SW 1271 (cell line): ENCODE measurements at regions not wholly inside any gene's neighbourhood (a gene's known extent, or its start where the extent isn't known, plus 50 kb on each side); places are given as distances from the start of the nearest gene placed in this dataset.

Source experiments
- DNase-seq, 2 experiments: peaks; one replicate each; lab custom pipeline; 2025; lab: John Stamatoyannopoulos, UW

- DNase-seq, result no peak
These were observed 623.4 kb downstream of the CDH26 start for GRCh38 chr20:60581606-60582115.

DNA sequence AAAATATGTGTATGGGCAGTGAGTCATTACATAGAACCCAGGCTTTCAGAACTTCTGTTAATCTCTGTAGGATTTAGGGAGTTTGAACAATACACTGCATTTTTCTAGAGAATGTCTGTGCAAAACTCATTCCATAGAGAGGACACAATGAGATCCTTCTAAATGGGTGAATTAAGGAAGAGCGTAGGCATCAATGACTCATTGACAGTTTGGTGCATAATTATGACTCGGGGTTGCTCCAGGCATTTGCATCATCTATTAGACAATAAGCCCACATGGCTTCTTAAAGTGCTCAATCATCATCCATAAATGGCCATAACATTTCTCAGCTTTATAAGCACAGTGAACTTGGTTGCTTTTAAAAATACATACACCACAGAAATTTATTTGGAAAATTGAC is 625.5 kb downstream of the CDH26 start:
- DNase-seq, result no peak

GRCh38 chr20:60584221-60584620 is 626.0 kb downstream of the CDH26 start:
- no peak for DNase-seq

- no peak for DNase-seq
These were observed 627.4 kb downstream of the CDH26 start for GRCh38 chr20:60585651-60586050.

- DNase-seq, result no peak
These were observed 628.2 kb downstream of the CDH26 start for GRCh38 chr20:60586269-60587050.

DNA sequence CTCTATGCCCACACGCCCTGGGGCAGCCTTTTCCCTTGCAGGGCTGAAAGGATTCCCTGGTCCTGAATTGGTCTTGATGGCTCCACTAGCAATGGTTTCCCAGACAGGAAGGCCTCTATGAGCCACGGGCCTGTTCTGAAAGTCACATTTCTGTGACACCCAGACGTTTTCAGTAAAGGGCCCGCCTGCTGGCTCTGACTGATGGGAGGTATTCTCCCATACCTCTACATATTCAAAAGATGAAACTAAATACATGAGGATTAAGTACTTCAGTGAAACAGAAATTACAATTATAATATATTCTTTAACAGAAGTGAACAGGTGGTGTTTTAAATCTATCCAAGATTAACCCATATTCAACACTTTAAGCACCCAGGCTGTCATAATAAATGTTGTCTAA is 629.8 kb downstream of the CDH26 start:
- no peak for DNase-seq

GRCh38 chr20:60589623-60590022 is 631.4 kb downstream of the CDH26 start:
- DNase-seq, result no peak

- no peak for DNase-seq
These were observed 633.1 kb downstream of the CDH26 start for GRCh38 chr20:60591172-60591799.

GRCh38 chr20:60598528-60598927 is 640.3 kb downstream of the CDH26 start:
- DNase-seq, result no peak

- DNase-seq, result no peak
These were observed 641.2 kb downstream of the CDH26 start for GRCh38 chr20:60599381-60599780.

DNA sequence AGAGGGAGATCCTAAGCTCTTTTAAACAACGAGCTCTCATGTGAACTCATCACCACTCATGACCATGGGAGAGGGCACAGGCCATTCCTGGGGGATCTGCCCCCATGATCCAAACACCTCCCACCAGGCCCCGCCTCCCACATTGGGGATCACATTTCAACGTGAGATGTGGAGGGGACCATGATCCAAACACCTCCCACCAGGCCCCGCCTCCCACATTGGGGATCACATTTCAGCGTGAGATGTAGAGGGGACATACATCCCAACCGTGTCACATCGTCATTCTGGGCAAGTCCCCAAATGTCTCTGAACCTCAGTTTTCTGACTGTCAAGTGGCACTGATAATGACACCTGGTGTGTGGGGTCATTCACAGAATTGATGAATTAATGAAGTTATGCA is 641.8 kb downstream of the CDH26 start:
- DNase-seq, result no peak

DNA sequence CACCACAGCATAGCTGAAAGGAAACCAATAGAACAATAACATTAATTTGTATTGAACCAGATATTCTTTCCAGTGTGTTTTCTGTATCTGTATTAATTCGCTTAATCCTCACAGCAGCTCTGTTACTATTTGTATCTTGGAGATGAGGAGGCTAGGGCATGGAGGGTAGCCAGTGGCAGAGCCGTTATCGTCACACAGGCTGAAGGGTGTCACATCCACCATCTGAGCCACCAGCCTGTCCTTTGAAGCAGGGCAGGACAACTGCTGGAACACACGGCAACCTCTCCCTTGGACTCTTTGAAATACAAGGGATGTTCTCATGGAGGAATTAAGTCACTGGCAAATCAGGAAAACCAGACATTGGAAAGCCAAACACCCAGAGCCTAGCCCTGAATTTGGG is 628.0 kb upstream of the CDH4 start:
- DNase-seq, result no peak

DNA sequence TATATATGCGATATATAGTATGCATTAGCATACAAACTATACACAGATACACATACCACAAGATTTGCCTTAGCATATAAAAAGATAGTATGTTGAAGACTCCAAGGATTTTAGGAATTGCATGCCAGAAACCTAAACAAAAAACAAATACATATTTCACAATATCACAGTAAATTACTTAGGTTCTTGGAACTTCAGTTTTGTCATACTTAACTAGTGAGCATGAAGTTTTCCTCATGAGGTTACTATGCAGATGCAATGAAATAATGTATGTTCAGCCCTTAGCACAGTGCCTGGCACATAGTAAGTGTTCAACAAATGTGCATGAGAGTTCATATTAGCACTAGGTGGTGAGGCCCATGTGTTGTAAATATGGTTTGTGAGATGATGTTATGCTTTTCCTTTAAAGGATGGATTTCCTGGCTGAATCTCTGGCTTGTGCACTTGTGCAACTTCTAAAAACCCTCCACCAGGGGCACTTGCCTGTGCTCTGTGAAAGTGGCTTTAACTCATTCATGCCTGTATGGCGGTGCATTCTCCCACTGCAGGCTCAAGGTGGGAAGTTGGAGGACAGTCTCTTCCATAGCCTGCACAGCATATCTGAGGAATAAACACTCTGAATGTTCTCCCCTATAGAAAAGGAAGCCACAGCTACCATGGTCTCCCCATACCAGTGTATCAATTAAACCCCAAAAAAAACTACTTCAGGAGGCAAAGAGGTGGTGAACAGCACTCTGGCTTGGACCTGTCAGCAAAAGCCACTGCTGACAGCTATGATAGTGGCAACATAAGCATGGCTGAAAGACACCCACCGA is 624.1 kb upstream of the CDH4 start:
- DNase-seq, result no peak

GRCh38 chr20:60628749-60629148 is 623.3 kb upstream of the CDH4 start:
- DNase-seq, result no peak

DNA sequence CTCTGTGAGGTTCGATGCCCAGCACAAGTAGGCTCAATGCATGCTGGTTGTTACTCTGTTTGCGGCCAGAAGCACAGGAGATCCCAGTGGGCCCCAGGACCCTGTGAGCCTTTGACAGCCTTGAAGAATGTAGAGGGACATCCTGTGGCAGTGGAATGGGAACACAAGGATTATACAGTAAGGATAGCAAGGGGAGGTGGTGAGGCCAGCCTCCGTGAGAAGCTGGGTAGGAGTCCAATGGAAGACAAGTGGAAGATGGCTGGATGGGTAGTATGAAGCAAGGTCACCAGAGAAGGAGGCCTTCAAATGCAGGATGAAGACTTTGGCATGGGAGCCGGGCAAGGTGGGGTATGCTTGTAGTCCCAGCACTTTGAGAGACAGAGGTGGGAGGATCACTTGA is 622.9 kb upstream of the CDH4 start:
- no peak for DNase-seq

DNA sequence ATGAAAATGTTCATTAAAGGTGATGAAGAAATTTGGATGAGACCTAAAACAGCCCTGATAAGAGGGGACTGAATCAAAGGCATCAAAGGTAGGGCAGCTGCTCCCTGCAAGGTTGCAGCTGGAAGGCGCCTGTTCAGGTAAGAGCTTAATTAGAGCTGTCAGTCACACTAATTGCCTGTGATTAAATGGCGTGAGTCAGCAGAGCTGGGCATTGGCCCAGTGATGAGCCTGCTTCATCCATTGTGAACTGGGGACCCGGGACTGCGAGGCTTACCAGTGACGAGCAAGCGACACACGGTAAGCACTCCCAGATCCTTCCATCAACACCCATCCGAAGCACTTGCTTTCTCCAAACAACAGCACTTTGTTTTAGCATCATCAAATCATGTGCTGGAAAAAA is 621.5 kb upstream of the CDH4 start:
- DNase-seq, result no peak

DNA sequence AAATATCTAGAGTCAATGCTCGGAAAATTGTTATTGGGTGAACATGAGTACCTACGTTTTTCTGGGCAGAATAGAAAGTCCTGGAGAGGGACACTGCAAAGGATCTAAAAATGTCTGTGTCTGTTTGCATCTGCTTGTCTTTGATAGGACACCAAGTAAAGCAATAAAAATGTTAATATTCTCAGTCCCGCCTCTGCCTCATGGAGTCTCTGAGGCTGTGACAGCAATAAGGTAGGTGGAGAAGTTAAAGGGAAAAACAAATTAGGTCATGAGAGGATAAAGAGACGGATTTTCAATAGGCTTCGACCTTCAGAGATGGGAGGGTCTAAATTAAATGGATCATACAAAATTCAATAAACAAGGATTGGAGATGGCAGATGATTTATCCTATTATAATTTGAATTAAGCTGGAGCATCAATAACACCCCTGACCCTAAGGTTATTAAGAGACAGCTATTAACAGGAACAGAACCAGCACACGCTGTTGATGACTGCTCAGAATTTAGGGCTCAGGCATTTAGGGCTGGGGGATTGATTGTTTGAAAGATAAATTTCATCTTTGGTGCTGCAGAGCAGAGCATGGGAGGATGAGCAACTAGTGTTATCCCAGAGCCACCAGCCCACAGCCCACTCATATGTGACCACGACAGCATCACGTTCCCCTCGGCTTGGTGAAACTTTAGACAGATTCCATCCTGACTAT is 620.3 kb upstream of the CDH4 start:
- DNase-seq, result no peak

DNA sequence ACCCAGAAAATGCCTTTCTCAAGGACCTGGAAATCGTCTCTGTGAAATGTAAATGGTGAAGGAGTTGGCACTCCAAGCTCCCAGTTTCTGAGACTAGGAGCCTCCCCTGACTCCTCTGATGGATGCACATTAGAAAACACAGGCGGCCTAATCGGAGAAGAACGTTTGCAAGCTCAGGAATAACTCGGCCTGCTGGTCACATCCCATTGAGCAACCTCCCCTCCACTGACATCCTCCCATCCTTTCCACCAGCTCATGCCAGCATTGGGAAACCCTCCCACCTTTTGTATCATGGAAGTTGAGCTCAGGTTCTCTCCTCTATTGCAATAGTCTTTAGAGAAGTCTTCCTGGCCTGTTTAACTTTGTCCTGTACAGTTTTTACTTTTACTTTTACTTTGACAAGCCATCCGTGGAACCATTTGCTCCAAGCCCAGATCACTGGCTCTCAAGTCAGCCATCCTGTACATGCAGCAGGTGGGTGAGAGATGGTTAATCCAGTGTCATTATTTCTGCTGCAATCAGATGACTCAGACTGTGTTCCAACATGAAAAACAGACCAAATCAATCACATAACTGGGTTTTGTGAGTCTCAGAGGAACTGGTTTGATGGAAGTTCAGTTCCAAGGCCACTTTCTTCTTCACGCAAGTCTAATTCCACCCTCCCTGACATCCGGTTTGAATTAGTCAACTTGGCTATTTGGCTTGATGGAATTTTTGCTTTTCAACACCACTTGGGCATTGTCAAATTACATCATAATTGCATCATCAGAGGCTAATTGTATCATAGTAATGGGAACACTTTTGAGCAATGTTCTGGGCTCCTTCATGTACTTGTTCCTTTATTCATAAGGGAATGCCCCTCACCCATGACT is 619.4 kb upstream of the CDH4 start:
- no peak for DNase-seq

DNA sequence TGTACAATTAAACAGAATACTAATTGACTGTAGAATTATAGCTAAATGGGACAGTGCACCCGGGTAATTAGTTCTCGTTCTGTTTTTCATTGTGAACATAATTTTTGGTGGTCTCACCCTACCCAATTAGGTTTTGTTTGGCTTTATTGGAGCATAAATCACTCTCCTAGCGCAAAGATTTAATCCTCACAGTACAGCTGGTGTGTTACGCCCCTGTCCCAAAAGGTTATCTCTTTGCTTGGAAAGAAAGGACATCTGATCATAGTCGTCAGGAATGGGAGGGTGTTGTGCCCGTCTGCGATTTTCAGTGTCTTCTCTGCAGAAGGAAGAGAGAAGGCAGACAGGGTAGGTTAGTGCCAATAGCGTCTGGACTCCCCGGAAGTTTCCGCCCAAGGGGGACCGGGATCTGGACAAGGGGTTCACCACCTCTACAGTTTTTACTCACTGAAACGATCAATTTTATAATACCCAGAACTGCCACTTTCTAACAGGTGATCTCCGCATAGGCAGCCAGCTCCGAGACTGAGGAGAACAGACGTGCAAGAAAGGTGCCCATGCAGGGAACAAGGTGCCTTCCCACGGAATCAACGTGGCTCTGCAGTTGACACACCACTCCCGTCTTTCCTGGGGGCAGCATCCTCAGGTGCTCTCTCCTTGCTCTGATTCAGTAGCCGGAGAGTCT is 617.4 kb upstream of the CDH4 start:
- DNase-seq, result no peak

DNA sequence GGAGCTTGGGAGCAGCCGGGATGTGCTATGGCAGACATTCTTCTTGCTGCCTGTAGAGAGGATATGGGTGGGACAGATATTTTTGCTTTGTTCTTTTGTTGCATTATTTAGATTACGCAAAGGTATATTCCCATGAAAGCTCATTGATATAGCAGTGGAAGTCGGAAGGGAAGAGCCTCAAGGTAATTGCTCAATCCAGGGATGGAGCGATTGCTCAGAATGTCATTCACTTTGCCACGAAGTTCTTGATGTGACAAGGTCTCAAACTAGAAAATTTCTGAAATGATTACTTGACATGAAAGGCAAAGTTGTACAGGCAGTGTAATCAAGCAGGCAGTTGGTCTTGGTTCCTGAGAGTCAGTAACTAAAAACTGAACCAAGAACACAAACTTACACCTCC is 615.6 kb upstream of the CDH4 start:
- no peak for DNase-seq

GRCh38 chr20:60637801-60638200 is 614.3 kb upstream of the CDH4 start:
- no peak for DNase-seq
